Activated naive CD4-positive, alpha-beta T cell treated with anti-CD3 and anti-CD28 coated beads, Interleukin-2, amount 10 ng/mL, durations not matched to agents 7 days and 5 days (primary cell): ENCODE measurements at regions not wholly inside any gene's neighbourhood (a gene's known extent, or its start where the extent isn't known, plus 50 kb on each side); places are given as distances from the start of the nearest gene placed in this dataset.
"Not testable (repeated sequence)": the region's sequence is repeated elsewhere in the genome, so short reads cannot be mapped to it uniquely, and the experiment has no call there.

Source experiments
- CTCF ChIA-PET: fragments of 350-600 bp; sonication (Branson Sonifier 250); formaldehyde crosslinking; loops from one replicate; lab custom pipeline; 2021; ENCODE audit warnings: antibody characterized with exemption; lab: Charles Lee
- DNase-seq: peaks from one replicate; pipeline ENCODE4 v3.0.0-alpha.2; 2020
- H3K27ac Mint-ChIP-seq: one replicate; pipeline ENCODE4 v1.8.0; 2021; ENCODE audit warnings: mild to moderate bottlenecking, moderate library complexity, mixed read lengths
- H3K27me3 Mint-ChIP-seq: one replicate; pipeline ENCODE4 v1.8.0; 2021; ENCODE audit warnings: mild to moderate bottlenecking, mixed read lengths
- H3K36me3 Mint-ChIP-seq: one replicate; pipeline ENCODE4 v1.8.0; 2021; ENCODE audit warnings: mixed read lengths
- H3K4me1 Mint-ChIP-seq: one replicate; pipeline ENCODE4 v1.8.0; 2021; ENCODE audit warnings: mixed read lengths
- H3K4me3 Mint-ChIP-seq: one replicate; pipeline ENCODE4 v1.8.0; 2021; ENCODE audit warnings: mild to moderate bottlenecking, moderate library complexity, mixed read lengths
- H3K9me3 Mint-ChIP-seq: one replicate; pipeline ENCODE4 v1.8.0; 2021; ENCODE audit warnings: mixed read lengths

DNA sequence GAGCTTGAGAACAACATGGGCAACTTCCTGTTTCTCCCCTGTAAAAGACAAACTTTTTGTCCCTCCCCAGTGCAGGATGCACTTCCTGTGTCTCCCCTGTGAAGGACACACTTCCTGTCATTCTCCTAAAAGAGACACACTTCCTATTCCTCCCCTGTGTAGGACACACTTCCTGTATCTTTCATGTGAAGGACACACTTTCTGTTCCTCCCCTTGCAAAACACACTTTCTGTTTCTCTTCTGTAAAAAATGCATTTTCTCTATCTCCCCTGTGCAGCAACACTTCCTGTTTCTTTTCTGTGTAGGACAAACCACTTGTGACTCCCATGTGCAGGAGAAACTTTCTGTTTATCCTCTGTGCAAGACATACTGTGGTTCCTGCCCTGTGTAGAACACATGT, 488.6 kb upstream of the USP9Y start:
- peaks cover 30% of the 10 kb centered on the region for H3K36me3 Mint-ChIP-seq
- CTCF ChIA-PET, result no interaction called here

DNA sequence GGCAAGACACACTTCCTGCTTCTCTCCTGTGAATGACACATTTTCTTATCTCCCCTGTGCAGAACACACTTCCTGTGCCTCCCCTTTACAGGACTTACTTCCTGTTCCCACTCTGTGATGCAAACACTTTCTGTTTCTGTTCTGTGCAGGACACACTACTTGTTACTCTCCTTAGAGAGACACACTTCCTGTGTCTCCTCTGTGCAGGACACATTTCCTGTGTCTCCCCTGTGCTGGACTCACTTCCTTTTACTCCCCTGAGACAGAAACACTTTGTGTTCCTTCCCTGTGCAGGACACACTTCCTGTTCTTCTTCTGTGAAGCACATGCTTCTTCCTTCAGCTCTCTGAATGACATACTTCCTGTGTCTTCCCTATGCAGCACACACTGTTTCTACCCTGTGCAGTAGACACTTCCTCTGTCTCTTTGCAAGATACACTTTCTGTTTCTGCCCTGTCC, 485.4 kb upstream of the USP9Y start:
- Mint-ChIP-seq H3K4me1 (peaks cover 56% of the 10 kb centered on the region), H3K9me3 (peaks cover 63% of the 10 kb centered on the region), H3K36me3 (peaks cover 34% of the 10 kb centered on the region), H3K27me3 (no peaks in the 10 kb centered on the region), H3K4me3 (peak overlapping the region; percentile 2), H3K27ac (peak overlapping the region; percentile 88)
- CTCF ChIA-PET, result no interaction called here
- peak; percentile 19 for DNase-seq

More for the DNA sequence above, 488.6 kb upstream of the USP9Y start:
- H3K4me1 Mint-ChIP-seq, result peaks cover 49% of the 10 kb centered on the region
- no peak for DNase-seq
- H3K27ac Mint-ChIP-seq, result peak overlapping the region; percentile 83
- H3K27me3 Mint-ChIP-seq, result no peaks in the 10 kb centered on the region
- peaks cover 54% of the 10 kb centered on the region for H3K9me3 Mint-ChIP-seq
- no peak overlapping the region for H3K4me3 Mint-ChIP-seq

DNA sequence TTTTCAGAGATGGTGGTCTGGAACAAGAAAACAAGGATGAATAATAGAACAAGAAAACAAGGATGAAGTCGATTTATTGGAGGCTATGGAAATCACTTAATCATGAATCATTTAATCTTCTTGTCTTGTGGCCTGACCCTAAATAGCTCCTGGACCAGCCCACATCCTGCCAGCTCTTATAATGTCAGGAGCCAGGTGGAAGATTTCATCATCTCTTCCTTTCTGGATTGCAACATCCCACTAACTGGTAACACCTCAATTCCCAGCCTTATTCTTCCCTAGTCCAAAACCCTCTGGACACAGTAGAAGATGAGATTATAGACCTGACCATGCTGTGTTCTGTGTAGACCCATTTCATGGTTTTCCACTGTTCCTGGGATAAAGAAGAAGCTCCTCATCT, 470.1 kb upstream of the USP9Y start:
- Mint-ChIP-seq H3K36me3 (no peaks in the 10 kb centered on the region), H3K27ac (no peak overlapping the region), H3K4me1 (no peaks in the 10 kb centered on the region), H3K27me3 (no peaks in the 10 kb centered on the region), H3K9me3 (no peaks in the 10 kb centered on the region), H3K4me3 (no peak overlapping the region)
- CTCF ChIA-PET, result no interaction called here
- no peak for DNase-seq

DNA sequence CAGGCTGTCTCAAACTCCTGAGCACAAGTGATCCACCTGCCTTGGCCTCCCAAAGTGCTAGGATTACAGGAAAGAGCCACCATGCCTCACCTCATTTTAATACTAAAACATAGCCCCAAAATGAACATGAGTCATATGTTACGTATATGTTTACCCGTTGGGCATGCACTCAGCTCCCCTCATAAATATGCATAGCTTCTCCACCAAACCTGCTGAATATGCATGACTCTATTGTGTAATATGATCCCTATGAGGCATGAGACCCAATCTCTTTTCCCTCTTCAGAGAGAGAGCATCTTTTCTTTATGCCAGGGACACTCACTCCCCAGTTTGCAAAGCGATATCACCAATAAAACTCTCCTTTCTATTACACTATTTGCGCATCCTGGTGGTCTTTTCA, 464.6 kb upstream of the USP9Y start:
- CTCF ChIA-PET, result interaction anchor here (0.7 kb wide), 1 partner anchor 32 kb away, joined by 4 read pairs; no protein-coding TSS in a partner anchor
- no peaks in the 10 kb centered on the region for H3K9me3 Mint-ChIP-seq
- H3K27me3 Mint-ChIP-seq, result no peaks in the 10 kb centered on the region
- H3K36me3 Mint-ChIP-seq, result no peaks in the 10 kb centered on the region
- DNase-seq, result no peak
- no peak overlapping the region for H3K4me3 Mint-ChIP-seq
- H3K4me1 Mint-ChIP-seq, result no peaks in the 10 kb centered on the region
- H3K27ac Mint-ChIP-seq, result no peak overlapping the region

DNA sequence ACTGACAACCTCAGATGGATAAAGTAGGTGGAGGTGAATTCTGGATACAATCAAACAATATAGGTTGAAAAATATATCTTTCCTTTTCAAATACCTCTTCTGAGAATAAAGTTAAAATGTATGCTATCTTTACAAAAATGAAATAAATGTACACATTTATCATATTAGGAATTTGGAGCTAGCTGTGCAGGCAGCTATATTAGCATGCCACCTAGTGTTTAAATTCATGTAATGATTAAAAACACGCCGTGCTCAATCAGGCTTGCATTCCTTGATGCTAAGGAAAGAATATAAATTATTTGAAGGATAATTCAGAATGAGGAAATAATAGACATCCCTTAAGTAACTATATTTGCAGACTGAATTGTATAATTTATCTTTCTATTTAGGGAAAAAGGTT, 460.7 kb upstream of the USP9Y start:
- H3K9me3 Mint-ChIP-seq, DNase-seq, H3K36me3 Mint-ChIP-seq, H3K27ac Mint-ChIP-seq, H3K4me1 Mint-ChIP-seq, H3K4me3 Mint-ChIP-seq, H3K27me3 Mint-ChIP-seq: not testable (repeated sequence)
- CTCF ChIA-PET, result interaction anchor here (0.6 kb wide), 1 partner anchor 347 kb away, joined by 3 read pairs; no protein-coding TSS in a partner anchor

DNA sequence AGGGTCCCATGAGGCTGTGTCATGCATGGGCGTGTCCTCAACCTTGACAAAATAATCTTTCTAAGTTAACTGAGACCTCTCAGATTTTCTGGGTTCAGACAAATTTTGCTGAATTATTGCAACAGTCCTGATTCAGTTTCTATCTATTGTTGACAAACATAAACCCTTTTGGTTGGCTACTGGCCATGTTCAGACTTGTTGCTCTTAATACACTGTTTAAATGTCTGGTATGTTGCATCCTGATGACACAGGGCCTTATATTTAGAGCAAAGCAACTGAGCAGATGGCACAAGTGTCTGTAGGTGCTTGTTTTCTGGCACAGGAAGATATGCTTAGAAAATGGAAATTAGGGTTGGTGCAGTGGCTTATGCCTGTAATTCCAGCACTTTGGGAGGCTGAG, 456.9 kb upstream of the USP9Y start:
- H3K4me3 Mint-ChIP-seq, result no peak overlapping the region
- no peaks in the 10 kb centered on the region for H3K4me1 Mint-ChIP-seq
- CTCF ChIA-PET, result no interaction called here
- H3K9me3 Mint-ChIP-seq, result no peaks in the 10 kb centered on the region
- no peaks in the 10 kb centered on the region for H3K36me3 Mint-ChIP-seq
- H3K27me3 Mint-ChIP-seq, result no peaks in the 10 kb centered on the region
- H3K27ac Mint-ChIP-seq, result no peak overlapping the region
- no peak for DNase-seq

DNA sequence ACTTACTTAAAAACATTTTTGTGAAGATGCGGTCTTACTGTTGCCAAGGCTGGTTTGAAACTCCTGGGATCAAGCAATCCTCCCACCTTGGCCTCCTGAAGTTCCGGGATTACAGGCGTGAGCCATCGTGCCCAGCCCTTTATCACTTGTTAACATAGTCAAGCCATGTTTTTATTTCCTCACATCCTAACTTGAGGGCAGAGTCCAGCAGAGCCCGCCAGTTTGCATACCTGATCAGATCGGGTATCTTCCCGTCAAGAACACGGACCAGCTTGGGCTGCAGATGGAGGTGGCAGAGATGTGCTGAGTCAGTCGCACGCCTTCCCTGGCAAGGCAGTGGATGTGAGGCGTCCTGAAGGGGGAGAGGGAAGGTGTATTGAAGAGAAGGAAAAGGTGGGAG, 447.3 kb upstream of the USP9Y start:
- peaks cover 3% of the 10 kb centered on the region for H3K27me3 Mint-ChIP-seq
- CTCF ChIA-PET, result no interaction called here
- no peak overlapping the region for H3K27ac Mint-ChIP-seq
- no peaks in the 10 kb centered on the region for H3K4me1 Mint-ChIP-seq
- H3K9me3 Mint-ChIP-seq, result no peaks in the 10 kb centered on the region
- H3K4me3 Mint-ChIP-seq, result no peak overlapping the region
- H3K36me3 Mint-ChIP-seq, result no peaks in the 10 kb centered on the region
- DNase-seq, result no peak

DNA sequence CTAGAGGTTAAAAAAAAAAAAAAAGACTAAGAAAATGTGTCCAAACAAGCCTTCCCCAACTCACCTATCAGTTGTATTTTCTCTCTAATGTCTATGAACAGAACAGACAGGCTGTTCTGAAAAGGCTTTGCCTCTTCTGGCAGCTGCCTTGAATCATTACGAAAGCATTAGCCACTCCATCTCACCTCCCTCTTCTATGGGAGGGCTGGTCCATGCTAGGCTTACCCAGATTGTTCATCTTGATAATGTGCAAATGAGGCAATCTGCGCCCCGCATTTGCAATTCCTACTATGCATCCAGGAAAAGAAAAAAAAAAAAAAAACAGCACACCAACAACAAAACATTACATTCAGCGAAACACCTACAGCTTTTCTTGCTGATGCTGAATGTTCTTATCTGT, 429.9 kb upstream of the USP9Y start:
- no peaks in the 10 kb centered on the region for H3K36me3 Mint-ChIP-seq
- CTCF ChIA-PET, result no interaction called here
- no peak overlapping the region for H3K4me3 Mint-ChIP-seq
- DNase-seq, result no peak
- H3K9me3 Mint-ChIP-seq, result no peaks in the 10 kb centered on the region
- H3K27ac Mint-ChIP-seq, result no peak overlapping the region
- no peaks in the 10 kb centered on the region for H3K27me3 Mint-ChIP-seq
- H3K4me1 Mint-ChIP-seq, result no peaks in the 10 kb centered on the region

DNA sequence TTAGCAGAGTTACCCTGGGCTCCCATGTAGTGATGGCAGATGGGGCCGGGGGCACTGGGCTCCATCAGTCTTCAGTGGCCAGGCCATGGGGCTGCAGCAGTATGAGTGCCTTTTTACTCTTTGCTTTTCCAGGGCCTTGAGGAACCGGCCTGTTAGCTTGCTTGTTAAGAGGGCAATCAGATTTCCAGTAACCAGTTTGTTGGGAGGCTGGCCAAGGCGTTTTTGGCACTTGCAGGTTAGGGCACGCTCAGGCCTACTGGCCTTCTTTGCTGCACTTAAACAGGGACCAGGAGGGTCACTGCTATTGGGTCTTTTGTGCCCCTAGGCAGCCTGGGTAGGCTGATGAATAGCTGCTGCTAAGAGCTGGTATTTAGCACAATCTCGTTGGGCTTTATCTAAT, 415.4 kb upstream of the USP9Y start:
- Mint-ChIP-seq H3K27ac (no peak overlapping the region), H3K36me3 (no peaks in the 10 kb centered on the region), H3K9me3 (no peaks in the 10 kb centered on the region), H3K27me3 (no peaks in the 10 kb centered on the region), H3K4me1 (peaks cover 13% of the 10 kb centered on the region), H3K4me3 (no peak overlapping the region)
- DNase-seq, result no peak
- CTCF ChIA-PET, result no interaction called here

DNA sequence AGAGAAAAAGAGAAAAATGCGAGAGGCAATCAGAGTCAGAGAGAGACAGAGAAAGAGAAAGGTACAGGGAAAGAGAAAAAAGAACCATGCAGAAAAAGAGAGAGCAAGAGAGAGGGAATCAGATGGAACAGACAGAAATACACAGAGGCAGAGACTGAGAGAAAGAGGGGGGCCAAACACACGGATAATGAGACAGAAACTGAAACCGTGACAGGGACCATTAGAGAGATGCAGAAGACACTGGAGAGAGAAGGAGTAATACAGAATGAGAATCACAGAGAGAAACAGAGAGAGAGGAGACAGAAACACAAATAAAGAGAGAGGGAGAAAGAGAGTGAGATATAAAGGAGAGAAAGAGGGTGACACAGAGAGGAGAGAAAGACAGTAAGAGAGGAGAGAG, 412.1 kb upstream of the USP9Y start:
- Mint-ChIP-seq H3K4me1 (peaks cover 13% of the 10 kb centered on the region), H3K9me3 (no peaks in the 10 kb centered on the region), H3K4me3 (peak overlapping the region; percentile 15), H3K27me3 (no peaks in the 10 kb centered on the region), H3K36me3 (no peaks in the 10 kb centered on the region), H3K27ac (no peak overlapping the region)
- DNase-seq, result no peak
- CTCF ChIA-PET, result no interaction called here

DNA sequence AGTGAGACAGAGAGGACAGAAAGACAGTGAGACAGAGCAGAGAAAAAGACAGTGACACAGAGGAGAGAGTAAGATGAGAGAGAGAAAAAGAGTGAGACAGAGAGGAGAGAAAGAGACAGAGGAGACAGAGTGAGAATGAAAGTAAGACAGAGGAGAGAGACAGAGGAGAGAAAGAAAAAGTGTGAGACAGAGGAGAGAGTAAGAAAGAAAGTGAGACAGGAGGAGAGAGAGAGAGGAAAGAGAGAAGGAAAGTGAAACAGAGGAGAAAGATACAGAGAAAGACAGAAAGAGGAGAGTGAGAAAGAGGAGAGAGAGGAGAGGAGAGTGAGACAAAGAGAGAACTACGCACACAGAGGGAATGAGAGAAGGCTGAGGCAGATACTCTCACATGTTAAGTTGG, 411.6 kb upstream of the USP9Y start:
- no peaks in the 10 kb centered on the region for H3K9me3 Mint-ChIP-seq
- H3K4me3 Mint-ChIP-seq, result no peak overlapping the region
- peaks cover 13% of the 10 kb centered on the region for H3K4me1 Mint-ChIP-seq
- CTCF ChIA-PET, result no interaction called here
- no peak overlapping the region for H3K27ac Mint-ChIP-seq
- no peaks in the 10 kb centered on the region for H3K27me3 Mint-ChIP-seq
- no peak for DNase-seq
- H3K36me3 Mint-ChIP-seq, result no peaks in the 10 kb centered on the region

DNA sequence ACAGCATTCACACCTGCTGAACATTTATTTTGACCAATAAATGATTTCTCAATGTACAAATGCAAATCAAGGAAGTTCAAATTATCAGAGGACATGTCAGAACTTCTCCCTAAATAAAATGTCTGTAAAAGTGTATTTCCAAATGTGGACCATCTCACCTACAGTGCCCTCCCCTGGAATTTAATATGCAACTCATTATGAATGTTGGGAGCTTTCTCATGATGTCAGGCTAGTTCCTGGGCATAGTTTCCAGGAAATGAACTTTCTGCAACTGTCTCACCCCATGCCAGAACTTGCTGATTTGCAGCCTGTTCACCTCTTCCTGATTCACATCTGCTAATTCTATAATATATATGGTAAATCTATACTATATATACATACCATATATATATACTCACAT, 408.5 kb upstream of the USP9Y start:
- Mint-ChIP-seq H3K36me3 (no peaks in the 10 kb centered on the region), H3K9me3 (no peaks in the 10 kb centered on the region), H3K4me1 (peaks cover 13% of the 10 kb centered on the region), H3K27ac (no peak overlapping the region), H3K27me3 (no peaks in the 10 kb centered on the region), H3K4me3 (no peak overlapping the region)
- no peak for DNase-seq
- CTCF ChIA-PET, result no interaction called here

DNA sequence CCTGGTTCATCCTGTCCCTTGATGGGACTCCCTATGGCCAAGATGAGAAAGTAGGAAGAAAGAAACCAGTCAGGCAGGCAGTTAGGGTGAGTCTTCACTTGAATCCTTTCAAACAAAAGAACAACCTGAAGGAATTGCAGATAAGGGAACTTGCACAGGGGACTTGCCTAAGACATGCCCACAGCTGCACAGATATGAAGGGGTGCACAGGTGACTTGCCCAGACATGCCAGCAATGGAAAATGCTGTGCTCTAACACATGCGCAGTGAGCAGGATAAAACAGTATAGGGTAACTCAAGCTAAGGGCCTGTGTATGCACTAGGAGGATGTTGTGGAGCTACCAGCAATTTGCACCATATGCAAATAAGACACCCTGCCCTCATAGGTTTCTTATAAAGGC, 404.6 kb upstream of the USP9Y start:
- H3K4me1 Mint-ChIP-seq, result no peaks in the 10 kb centered on the region
- DNase-seq, result no peak
- H3K27me3 Mint-ChIP-seq, result no peaks in the 10 kb centered on the region
- CTCF ChIA-PET, result no interaction called here
- no peaks in the 10 kb centered on the region for H3K36me3 Mint-ChIP-seq
- no peak overlapping the region for H3K4me3 Mint-ChIP-seq
- H3K9me3 Mint-ChIP-seq, result no peaks in the 10 kb centered on the region
- no peak overlapping the region for H3K27ac Mint-ChIP-seq

DNA sequence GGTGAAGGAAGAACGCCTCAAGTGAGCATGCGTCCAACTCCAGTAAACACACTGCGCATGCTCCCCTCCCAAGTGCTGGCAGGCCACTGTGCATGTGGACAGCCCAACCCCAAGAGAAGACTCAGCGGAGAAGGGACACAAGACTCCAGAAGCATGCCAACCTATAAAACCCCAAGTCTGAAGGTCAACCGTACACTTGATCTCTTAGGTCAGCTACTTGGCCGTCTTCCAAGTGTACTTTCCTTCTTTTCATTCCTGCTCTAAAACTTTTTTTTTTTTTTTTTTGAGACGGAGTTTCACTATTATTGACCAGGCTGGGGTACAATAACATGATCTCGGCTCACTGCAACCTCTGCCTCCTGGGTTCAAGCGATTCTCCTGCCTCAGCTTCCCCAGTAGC, 401.2 kb upstream of the USP9Y start:
- H3K27me3 Mint-ChIP-seq, H3K36me3 Mint-ChIP-seq, H3K9me3 Mint-ChIP-seq, H3K4me1 Mint-ChIP-seq, H3K4me3 Mint-ChIP-seq, CTCF ChIA-PET, DNase-seq, H3K27ac Mint-ChIP-seq: not testable (repeated sequence)

DNA sequence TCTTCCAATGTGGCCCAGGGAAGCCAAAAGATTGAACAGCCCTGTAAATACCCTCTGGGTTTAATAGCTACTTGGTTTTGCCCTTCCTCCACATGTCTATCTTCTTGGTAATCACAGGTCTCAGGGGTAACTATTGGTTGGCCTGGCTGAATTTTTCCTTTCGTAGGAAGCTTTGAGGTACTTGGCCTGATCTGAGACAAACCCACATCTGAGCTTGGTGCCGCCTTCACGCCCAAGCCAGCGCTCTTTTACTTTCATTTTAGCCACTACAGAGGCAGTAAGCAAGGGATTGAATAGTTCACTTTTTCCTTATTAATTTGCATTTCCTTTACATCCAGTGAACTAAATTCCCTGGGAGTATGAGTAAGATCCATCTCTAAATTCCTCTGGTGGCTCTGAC, 397.6 kb upstream of the USP9Y start:
- Mint-ChIP-seq H3K27ac (peak overlapping the region; percentile 37), H3K9me3 (no peaks in the 10 kb centered on the region), H3K36me3 (no peaks in the 10 kb centered on the region), H3K4me3 (peak overlapping the region; percentile 51), H3K4me1 (peaks cover 8% of the 10 kb centered on the region), H3K27me3 (no peaks in the 10 kb centered on the region)
- CTCF ChIA-PET, result no interaction called here
- DNase-seq, result peak; percentile 28

DNA sequence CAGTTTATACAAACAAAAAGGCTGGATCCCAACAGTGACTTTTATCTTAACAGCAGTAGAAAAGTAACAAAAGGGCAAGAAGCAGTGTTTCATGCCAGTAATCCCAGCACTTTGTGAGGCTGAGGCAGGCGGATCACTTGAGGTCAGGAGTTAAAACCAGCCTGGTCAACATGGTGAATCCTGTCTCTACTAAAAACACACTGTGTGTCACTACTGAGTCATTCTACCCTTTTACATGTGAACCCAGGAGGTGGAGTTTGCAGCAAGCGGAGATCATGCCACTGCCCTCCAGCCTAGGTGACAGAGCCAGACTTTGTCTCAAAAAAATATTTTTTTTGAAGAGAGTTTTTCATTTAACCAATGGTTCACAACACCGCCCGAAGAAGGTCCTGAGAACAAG, 395.6 kb upstream of the USP9Y start:
- no peak for DNase-seq
- CTCF ChIA-PET, result no interaction called here
- H3K36me3 Mint-ChIP-seq, result no peaks in the 10 kb centered on the region
- no peak overlapping the region for H3K4me3 Mint-ChIP-seq
- no peak overlapping the region for H3K27ac Mint-ChIP-seq
- no peaks in the 10 kb centered on the region for H3K9me3 Mint-ChIP-seq
- peaks cover 8% of the 10 kb centered on the region for H3K4me1 Mint-ChIP-seq
- H3K27me3 Mint-ChIP-seq, result no peaks in the 10 kb centered on the region
